ENCODE measurements at regions not wholly inside any gene's neighbourhood (a gene's known extent, or its start where the extent isn't known, plus 50 kb on each side); places are given as distances from the start of the nearest gene placed in this dataset.
"Not testable (repeated sequence)": the region's sequence is repeated elsewhere in the genome, so short reads cannot be mapped to it uniquely, and the experiment has no call there.

DNA sequence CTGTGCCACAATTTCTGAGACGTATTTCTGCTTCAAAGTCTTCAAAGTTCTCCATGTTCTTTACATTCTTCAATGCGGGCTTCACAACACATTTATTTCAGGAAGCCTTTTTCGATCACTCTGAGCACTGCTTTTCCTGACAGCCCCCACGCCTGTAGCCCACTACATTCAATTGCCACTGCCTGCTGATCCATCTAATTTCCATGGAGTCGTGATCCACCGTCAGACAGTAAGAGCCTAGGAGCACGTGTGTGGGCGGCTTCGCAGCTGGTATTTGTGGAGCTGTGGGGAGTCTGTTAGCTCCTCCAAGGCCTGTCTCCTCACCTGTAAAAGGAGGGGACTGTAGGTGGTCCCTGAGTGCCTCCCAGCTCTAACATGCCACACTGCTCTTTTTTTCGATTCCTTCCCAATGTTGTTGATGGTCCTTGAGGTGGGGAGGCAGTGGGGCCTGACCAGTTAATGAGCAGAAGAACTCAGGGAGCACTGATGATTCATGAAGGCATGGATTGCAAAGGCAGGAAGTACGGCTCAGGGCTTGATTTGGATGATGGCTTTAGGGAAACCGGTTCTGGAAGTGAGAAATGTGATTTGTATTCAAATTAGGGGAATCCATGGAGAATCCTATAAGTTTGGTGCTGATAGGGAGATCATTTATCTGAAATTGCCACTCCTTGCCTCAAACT is 401.1 kb upstream of the PODXL start:
- ATAC-seq = no peak

DNA sequence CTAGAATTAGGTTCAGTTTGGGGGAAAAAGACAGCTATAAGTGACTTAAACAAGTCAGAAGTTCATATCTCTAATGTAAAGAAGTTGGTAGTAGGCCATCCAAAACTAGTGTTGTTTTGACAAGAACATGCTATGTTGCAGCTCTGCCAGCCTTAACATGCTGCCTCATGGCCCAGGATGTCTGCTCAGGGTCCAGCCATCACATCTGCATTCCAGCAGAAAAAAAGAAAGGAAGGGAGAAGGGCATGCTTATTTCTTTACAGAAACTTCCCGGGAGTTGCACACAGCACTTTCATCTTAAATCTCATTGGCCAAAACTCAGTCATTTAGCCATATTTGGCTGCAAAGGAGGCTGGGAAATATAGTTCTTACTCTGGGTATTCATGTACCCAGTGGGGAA is 400.4 kb upstream of the PODXL start:
- ATAC-seq = no peak

DNA sequence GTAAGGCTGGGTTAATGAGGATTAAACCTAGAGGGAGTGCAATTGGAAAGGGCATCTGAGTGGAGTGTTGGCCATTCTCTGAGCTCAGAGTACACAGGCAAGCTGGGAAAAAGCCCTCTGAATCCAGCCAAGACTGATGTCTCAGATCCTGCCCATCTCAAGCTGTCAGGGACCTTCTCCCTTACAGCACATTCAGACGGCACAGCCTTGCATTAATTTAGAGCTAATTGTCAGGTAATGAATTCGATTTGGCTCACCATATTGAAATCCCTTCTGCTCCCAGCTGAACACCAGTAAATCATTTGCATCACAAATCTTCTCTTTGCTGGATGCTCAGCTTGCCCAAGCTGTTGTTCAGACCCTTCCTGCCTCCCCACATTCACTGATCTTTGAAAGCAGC is 399.3 kb upstream of the PODXL start:
- no peak for ATAC-seq

GRCh38 chr7:131953184-131953583 is 396.8 kb upstream of the PODXL start:
- no peak for ATAC-seq

DNA sequence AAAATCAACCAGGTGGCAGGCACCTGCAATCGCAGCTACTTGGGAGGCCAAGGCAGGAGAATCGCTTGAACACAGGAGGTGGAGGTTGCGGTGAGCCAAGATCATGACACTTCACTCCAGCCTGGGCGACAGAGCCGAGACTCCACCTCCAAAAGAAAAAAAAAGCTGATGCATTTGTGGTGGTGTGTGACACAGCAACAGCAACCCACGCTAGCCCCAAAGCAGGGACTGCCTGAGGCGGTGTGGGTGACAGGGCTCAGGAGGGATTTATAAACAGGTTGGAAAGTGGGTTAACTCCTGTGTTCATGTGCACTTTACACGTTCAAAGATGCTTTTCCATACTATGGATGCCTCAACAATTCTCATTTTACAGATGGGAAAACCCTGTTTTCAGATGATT is 395.9 kb upstream of the PODXL start:
- ATAC-seq = no peak

GRCh38 chr7:131950758-131951157 is 394.3 kb upstream of the PODXL start:
- no peak for ATAC-seq

- ATAC-seq = no peak
Measured at GRCh38 chr7:131949659-131950058, 393.2 kb upstream of the PODXL start.

DNA sequence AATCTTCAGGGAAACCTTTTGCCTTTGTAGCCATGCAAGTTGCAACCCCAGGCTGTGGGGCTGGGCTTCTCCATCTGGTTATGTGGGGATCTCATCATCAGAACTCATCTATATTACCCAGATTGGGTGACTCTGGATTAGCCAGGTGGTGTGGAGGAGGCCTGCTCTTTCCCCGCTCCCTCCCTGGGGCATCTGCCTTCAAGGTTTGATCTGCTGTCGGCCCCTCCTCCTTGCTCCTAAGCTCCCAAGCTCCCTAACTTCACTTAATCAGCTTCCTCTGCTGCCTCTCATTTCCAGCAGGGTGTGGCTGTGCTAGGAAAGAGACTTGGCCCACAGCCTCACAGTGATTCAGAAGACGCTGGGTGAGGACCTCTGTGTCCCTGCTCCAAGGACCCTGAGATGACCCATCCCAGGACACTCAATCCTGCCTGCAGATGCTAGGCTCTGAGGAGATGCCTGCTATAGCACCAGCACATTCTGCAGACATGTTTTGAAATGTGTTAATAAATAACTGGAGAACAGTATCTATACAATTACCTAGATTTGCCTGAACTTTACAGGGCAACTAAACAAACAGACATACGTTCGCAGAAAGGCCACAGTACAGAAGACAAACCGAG is 392.1 kb upstream of the PODXL start:
- no peak for ATAC-seq

DNA sequence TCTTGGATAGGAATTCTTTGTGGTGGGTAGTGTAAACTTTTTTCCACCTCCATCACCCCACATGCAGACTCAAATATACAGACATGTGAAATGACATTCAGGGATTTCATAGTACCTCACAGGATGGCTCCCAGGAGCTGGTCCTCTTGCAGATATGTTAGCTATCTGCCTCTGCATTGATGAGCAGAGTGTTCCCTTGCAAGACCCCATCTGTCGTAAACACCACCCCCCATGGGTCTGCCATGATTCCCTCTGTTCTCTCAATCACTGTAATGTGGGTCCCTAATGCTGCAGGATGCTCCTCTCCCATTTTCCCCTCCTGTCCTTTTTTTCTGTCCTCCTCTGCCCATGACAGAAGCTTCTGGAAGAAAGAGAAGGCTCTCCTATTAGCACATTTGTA is 391.2 kb upstream of the PODXL start:
- ATAC-seq = no peak

DNA sequence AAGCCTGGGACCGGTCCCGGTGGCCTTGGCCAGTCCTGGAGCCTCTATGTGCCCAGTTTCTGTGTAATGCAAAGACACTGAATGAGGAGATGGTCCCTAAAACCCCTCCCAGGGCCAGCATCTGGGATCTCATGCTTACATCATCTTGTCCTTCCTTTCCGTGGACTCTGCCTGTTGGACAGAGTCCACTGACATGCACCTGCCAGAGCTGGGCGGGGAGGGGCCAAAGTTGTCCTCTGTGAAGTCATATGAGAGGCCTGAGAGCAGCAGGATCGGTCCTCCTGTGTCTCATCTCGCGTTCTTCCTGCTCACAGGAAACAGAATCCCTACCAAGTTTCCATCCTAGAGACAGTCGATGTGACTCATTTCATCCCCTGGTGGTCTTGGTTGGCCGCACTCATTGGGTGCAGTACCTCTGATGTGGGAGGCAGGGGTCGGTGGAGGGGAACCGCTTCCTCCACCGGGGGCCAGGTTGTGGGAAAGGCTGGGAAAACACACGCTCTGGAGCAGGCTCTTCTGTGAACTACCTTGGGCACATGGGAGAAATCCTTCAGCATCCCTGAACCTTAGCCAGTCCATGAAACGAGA is 389.6 kb upstream of the PODXL start:
- no peak for ATAC-seq

DNA sequence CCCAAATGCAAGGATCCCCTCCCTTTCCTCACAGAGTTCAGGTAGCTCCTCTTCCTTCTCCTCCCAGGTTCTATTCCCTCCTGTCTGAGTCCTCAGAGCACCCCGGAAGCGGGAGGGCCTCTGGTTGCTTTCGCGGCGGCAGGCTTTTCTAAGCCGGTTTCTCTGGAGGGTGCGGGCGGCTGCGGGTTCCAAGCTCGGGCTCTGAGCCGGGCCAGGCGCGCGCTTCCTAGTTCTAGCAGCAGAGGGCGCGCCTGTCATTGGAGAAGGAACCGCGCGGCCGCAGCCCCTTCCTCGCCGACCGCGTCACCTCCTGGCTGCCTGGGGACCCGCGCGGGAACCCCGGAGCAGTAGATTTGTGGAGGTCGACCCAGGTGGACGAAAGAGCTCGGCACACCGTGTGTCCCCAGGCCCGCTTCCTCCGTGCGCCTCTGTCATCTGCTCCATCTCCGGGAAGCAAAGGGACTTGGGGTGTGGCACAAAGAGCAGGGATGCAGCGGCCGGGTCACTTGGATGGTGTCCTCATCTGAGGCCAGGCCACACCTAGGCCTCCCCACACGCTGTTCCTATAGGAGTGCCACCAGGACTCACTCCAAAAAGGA is 389.0 kb upstream of the PODXL start:
- no peak for ATAC-seq

- no peak for ATAC-seq
Measured at GRCh38 chr7:131944556-131945069, 388.2 kb upstream of the PODXL start.

DNA sequence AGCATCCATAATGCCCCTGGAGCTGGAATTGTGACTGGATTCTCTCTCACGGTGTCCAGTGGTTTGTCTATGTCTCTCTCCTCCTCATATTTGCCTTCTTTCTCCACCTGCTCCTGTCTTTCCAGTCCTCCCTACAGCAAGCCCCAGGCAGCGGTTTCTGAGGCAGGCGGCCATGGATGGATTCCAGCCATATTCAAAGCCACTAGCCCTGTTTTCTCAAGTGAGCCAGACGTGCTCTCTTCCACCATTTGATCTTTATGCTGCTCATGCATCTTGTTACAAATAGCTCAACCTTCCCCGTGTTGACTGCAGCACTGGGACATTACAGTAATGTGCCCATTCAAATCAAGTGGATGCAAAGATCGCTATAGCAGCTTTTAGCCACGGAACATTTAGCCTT is 387.2 kb upstream of the PODXL start:
- no peak for ATAC-seq

GRCh38 chr7:131943211-131943610 is 386.8 kb upstream of the PODXL start:
- ATAC-seq = no peak

DNA sequence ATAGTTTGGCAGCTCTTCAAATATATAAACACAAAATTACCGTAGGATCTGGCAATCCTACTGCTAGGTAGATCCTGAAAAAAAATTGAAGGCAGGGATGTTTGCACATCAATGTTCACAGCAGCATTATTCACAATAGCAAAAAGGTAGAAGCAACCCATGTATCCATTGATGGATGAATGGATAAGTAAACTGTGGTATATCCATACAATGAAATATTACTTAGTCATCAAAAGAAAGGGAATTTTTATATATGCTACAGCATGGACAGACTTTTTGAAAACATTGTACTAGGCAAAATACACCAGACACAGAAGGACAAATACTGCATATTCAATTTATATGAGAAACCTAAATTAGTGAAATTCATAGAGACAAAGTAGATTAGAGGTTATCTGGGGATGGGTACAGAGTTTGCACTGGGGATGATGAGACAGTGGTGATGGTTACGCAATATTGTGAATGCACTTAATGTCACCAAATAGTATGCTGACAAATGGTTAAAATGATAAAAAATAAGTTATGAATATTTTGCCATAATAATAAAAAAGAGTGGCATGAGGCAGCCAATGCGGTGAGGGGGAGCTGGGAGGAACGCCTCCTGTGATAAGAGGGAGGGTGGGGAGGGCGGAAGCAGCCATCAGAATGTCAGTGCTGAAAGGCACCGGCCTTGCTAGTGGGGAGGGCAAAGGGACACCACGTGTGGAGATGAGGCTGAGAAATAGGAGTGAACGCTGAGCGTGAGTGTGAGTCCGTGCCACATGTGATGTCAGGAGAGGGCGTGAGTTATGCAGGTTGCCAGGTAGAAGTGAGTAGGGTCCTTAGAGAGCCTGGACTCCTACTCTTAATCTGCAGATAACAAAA is 386.1 kb upstream of the PODXL start:
- ATAC-seq = no peak

GRCh38 chr7:131941291-131941690 is 384.9 kb upstream of the PODXL start:
- no peak for ATAC-seq

GRCh38 chr7:131940621-131941165 is 384.3 kb upstream of the PODXL start:
- ATAC-seq = no peak

DNA sequence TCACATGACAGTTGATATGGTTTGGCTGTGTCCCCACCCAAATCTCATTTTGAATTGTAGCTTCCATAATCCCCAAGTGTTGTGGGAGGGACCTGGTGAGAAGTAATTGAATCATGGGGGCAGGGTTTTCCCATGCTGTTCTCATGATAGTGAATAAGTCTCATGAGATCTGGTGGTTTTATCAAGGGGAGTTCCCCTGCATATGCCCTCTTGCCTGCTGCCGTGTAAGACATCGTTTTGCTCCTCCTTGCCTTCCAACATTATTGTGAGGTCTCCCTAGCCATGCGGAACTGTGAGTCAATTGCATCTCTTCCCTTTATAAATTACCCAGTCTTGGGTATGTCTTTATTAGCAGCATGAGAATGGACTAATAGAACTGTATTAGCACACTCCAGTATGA is 382.4 kb upstream of the PODXL start:
- not testable (repeated sequence) for ATAC-seq

DNA sequence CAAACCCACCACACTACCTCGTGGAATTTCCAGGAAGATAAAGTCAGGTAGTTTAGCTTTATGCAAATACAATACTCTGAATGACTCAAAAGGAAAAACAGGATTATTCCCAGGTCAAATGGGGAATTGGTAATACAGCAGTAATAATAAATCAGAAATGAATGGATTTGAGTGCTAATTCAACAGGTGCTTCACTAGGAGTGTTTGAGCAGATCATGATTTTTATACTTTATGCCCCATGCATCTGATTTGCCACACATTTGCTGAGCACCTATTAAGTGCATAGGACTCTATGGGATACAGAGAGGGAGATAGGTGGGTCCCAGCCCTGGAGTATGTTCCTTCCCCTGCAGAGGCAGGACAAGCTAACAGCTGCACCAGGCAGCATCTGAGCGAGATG is 381.4 kb upstream of the PODXL start:
- no peak for ATAC-seq

- no peak for ATAC-seq
Measured at GRCh38 chr7:131935180-131935579, 378.8 kb upstream of the PODXL start.

GRCh38 chr7:131934452-131934851 is 378.0 kb upstream of the PODXL start:
- no peak for ATAC-seq

- ATAC-seq = no peak
Measured at GRCh38 chr7:131933751-131934289, 377.4 kb upstream of the PODXL start.

All from activated CD4-positive, CD25-positive, alpha-beta regulatory T cell treated with anti-CD3 and anti-CD28 coated beads, Interleukin-2, amount 50 U/mL, for 24 hours (primary cell).